ENCODE measurements at regions not wholly inside any gene's neighbourhood (a gene's known extent, or its start where the extent isn't known, plus 50 kb on each side); places are given as distances from the start of the nearest gene placed in this dataset.
"Not testable (repeated sequence)": the region's sequence is repeated elsewhere in the genome, so short reads cannot be mapped to it uniquely, and the experiment has no call there.

DNA sequence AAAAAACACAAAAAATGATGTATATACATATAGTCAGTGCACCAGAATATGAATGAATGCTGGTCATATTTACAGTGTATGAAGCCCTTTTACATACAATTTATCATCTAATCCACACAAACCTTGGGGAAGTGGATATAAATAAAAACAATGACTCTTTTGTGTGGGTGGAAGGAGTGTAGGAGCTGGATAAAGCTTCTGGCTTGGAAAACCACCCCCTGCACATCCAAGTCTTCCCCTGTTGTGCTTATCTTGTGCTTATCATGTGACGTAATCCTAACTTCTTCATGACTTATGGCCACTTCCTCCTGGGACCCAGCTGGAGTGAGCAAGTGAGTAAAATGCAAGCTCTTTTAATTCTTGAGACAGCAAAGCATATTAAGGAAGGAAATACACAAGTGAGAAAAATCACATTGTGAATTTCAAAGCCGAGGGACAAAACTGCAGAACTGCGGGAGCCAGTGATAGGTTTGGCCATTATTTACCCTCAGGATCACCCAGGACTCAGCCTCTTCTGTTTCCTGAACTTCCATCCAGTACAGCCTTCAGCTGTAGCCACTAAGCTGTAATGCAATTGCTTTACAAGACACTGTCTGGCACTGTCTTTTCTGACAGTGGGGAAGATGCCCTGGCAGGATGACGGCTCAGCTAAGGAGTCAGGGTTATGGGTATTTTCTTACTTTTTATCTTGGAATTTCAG lies 104.0 kb upstream of the PPM1J start:
- DNase-seq (ENCODE audit: low read depth in 2 of 2), result no peak

- DNase-seq (ENCODE audit: low read depth in 2 of 2), result no peak
Observed at GRCh38 chr1:112817555-112818373, 102.6 kb upstream of the PPM1J start.

GRCh38 chr1:112815376-112815775 lies 100.2 kb upstream of the PPM1J start:
- DNase-seq (ENCODE audit: low read depth in 2 of 2), result no peak

- DNase-seq (ENCODE audit: low read depth in 2 of 2), result not testable (repeated sequence)
Observed at GRCh38 chr1:112814645-112815044, 99.5 kb upstream of the PPM1J start.

GRCh38 chr1:112808861-112809684 lies 93.9 kb upstream of the PPM1J start:
- DNase-seq (ENCODE audit: low read depth in 2 of 2), result peak; percentile 14 to 19

GRCh38 chr1:112807999-112808398 lies 92.9 kb upstream of the PPM1J start:
- no peak for DNase-seq (ENCODE audit: low read depth in 2 of 2)

DNA sequence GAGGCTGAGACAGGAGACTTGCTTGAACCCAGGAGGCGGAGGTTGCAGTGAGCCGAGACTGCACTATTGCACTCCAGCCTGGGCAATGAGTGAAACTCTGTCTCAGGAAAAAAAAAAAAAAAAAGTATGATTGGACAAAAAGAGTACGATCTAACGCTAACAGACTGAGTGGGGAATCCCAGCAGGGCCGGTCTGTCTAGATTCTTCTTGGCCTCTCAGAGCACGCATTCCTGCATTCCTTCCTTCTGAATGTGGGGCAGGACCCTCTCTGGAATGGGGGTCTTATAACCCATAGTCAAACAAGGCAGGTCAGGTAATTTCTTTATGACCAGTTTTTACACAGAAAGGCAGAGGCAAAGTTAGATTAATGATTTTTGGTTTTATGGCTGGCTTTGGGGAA lies 92.0 kb upstream of the PPM1J start:
- DNase-seq (ENCODE audit: low read depth in 2 of 2), result no peak

GRCh38 chr1:112806090-112806642 lies 91.0 kb upstream of the PPM1J start:
- DNase-seq (ENCODE audit: low read depth in 2 of 2), result no peak

DNA sequence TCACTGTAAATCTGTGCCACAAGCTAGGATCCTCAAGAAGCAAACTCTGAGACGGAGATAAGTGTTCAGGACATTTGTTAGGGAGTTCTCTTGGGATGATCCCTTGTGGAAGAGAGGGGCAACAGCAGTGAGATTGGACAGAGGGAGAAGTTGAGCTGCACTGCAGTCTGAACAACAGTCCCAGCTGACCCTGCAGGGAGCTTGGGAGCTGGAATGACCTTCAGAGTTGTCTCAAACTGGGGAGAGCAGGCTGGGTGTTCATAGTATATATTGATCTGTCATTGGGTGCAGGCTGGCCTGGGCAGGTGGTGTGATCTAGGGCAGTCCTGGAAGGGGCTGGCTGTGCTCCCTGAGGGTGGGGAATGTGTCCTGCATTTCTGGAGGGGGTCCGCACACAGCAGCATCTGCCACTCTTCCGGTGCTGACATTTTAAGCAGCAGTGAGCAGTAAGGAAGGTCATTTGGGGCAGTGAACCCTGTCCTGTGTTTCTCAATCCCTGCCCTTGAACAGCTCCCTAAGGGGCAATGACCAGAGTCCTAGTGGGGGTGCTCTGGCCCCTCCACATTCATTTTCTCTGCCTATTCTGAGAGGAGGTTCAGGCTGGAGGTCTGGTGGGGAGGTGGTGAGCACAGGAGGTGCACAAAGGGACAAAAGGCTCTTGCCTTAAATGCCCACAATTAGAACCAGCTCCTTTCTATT lies 90.2 kb upstream of the PPM1J start:
- no peak for DNase-seq (ENCODE audit: low read depth in 2 of 2)

DNA sequence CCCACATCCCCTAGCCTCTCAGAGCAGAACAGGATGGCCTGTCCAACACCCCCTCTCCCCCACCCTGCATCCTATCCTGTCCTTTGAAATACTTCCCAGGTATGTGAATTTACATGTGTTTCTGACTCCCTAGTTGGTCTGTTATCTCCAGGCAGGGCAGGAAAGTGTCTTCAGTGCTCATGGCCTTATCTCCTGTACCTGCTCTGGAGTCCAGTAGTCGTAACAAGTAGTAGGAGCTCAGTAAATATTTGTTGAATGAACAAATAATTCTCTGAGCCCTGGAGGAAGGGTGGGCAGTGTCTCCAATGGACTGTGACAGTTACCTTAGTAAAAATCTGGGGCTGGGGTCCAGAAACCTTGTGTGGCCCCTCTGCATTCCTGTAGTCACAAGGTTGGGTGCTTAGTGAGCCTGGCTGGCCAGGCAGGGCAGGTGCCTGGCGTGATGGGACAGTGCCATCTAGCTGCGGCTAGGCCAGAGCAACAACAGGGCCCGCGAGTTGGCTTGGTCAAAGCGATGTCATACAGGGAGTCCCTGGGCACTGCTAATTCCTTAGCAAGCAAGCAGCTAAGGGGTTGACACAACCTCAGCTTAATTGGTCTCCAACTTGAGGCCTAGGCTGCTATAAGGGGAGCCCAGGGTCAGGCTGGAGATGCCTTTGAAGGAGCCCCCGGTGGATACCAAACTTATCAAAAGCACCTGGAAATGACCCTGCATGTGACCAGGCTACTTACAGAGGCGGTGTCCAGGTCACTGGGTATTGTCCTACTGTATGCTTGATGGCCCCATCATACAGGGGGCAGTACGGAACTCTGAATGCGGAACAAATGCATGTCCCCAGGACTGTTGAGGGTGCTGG lies 89.0 kb upstream of the PPM1J start:
- DNase-seq (ENCODE audit: low read depth in 2 of 2), result peak; percentile 2

- DNase-seq (ENCODE audit: low read depth in 2 of 2), result no peak
Observed at GRCh38 chr1:112800289-112800688, 85.2 kb upstream of the PPM1J start.

GRCh38 chr1:112798292-112798691 lies 83.2 kb upstream of the PPM1J start:
- no peak for DNase-seq (ENCODE audit: low read depth in 2 of 2)

DNA sequence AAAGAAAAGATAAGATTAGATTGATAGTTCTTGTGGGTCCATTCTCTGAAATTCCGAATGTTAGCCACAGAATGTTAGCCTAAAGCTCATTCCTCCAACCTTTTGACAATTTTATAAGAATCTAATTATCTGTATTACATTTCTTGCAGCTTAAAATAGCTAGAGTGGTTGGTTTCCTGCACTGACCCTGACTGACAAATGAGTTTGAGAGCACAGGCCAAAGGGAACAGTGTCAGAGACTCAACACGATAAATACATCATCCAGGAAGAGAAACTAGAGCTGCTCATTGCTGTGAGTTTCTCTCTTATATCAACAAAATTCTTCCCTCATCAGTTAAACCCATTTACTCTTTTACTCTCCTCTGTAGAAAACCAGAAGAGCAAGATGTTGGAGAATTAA lies 82.1 kb upstream of the PPM1J start:
- DNase-seq (ENCODE audit: low read depth in 2 of 2), result no peak

GRCh38 chr1:112794654-112795239 lies 79.6 kb upstream of the PPM1J start:
- DNase-seq (ENCODE audit: low read depth in 2 of 2), result no peak

DNA sequence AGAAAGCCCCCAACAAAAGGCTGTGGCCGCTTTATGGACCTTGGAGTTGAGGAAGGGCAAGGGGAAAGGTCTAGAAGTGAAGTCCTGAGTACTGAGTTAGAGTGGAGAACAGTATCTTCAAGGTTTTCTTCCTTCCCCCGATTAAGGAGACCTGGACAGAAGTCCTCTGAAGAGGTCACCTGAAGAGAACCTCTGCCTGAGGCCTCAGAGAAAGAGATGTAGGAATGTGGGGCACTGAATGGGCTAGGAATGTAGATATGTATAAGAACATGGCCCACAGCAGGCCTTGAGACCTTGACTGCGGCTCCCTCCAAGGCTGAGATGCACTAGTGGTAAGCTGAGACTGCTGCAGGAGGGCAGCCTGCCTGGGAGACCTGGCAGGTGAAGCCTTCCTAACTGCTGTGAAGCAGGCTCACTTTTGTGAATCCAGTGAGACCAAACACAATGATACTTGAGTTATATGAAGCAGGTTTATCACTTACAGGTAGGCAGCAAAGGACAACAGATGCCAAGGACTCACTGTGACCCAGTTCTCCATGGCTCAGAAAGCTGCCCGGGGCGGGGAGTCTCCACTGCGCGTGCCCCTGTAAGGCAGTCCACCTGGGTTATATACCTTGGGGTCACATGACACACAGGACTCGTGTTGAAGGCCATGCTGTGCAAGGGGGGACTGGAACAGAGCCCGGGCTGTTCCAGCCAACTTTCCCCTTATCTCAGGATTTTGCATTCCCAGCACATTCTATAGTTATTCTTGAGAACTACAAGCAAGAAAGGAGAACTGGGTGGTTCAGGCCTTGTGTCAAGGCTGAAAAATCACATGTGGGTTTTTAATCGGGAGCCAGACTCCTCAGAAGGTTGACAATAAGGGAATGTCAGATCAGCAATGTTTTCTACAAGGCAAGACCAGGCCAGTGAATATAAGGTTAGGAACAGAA lies 78.8 kb upstream of the PPM1J start:
- DNase-seq (ENCODE audit: low read depth in 2 of 2), result no peak

DNA sequence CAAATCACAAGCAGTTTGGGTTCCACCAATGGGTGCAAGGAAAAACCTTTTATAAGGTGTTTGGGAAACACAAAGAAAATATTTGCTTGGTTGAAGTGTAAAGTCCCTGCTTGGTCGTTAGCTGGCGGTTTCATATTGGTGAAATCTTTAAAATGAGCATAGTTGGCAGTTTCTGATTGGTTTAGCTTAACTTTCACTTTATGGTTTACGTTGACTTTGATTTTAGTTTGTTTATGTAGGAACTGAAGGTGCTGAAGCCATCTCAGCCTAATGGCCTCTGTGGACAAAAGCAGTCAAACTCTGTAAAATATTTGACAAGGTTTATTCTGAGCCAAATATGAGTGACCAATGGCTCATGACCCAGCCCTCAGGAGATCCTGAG lies 76.6 kb upstream of the PPM1J start:
- DNase-seq (ENCODE audit: low read depth in 2 of 2), result no peak

GRCh38 chr1:112790920-112791722 lies 76.0 kb upstream of the PPM1J start:
- DNase-seq (ENCODE audit: low read depth in 2 of 2), result no peak

DNA sequence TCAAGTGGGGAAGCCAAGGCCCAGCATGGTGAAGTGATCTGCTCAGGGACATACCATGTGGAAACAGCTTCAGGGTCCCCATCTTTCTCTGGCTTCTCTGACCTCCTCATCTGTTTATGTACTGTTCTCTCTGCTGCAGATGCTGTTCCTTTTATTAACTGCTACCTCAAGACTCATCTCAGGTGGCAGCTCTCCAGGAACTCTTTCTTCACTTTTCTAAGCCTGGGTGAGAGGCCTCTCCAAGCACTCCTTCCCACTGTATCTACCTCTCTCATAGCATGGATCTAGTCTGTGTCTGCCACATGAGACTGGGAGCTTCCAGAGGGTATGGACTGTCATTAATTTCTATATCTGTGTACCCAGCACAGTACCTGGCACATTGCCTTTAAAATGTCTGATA lies 73.4 kb upstream of the PPM1J start:
- no peak for DNase-seq (ENCODE audit: low read depth in 2 of 2)

Data from activated CD8-positive, alpha-beta memory T cell treated with anti-CD3 and anti-CD28 coated beads for 4 hours (primary cell).